ENCODE measurements at regions not wholly inside any gene's neighbourhood (a gene's known extent, or its start where the extent isn't known, plus 50 kb on each side); places are given as distances from the start of the nearest gene placed in this dataset.

- ATAC-seq (no peak), DNase-seq (no peak)
- Histone ChIP-seq H3K4me1 (no peaks in the 10 kb centered on the region), H3K36me3 (no peaks in the 10 kb centered on the region), H3K27ac (no peak overlapping the region), H3K4me3 (no peak overlapping the region), H3K27me3 (ENCODE audit: low read depth) (no peaks in the 10 kb centered on the region), H3K9me3 (no peaks in the 10 kb centered on the region)
- intact Hi-C loops (cut with DNase I), result no loop called here
- TF ChIP-seq CTCF (IDR thresholded peaks at IDR 0.05), result no peak
Observed at GRCh38 chr6:6973721-6974120, 134.0 kb upstream of the RREB1 start.

- no peak for TF ChIP-seq CTCF (IDR thresholded peaks at IDR 0.05)
- Histone ChIP-seq H3K27ac (no peak overlapping the region), H3K36me3 (no peaks in the 10 kb centered on the region), H3K27me3 (ENCODE audit: low read depth) (no peaks in the 10 kb centered on the region), H3K4me3 (no peak overlapping the region), H3K9me3 (no peaks in the 10 kb centered on the region), H3K4me1 (no peaks in the 10 kb centered on the region)
- DNase-seq (no peak), ATAC-seq (no peak)
- intact Hi-C loops (cut with DNase I), result no loop called here
Observed at GRCh38 chr6:6975459-6976111, 132.2 kb upstream of the RREB1 start.

GRCh38 chr6:6976193-6976592, 131.6 kb upstream of the RREB1 start:
- H3K4me3 ChIP-seq, result no peak overlapping the region
- no peaks in the 10 kb centered on the region for H3K4me1 ChIP-seq
- H3K27me3 ChIP-seq (ENCODE audit: low read depth), result no peaks in the 10 kb centered on the region
- H3K27ac ChIP-seq, result no peak overlapping the region
- H3K9me3 ChIP-seq, result no peaks in the 10 kb centered on the region
- no peaks in the 10 kb centered on the region for H3K36me3 ChIP-seq
- ATAC-seq, result no peak
- no peak for TF ChIP-seq CTCF (IDR thresholded peaks at IDR 0.05)
- DNase-seq, result no peak
- intact Hi-C loops (cut with DNase I), result no loop called here

DNA sequence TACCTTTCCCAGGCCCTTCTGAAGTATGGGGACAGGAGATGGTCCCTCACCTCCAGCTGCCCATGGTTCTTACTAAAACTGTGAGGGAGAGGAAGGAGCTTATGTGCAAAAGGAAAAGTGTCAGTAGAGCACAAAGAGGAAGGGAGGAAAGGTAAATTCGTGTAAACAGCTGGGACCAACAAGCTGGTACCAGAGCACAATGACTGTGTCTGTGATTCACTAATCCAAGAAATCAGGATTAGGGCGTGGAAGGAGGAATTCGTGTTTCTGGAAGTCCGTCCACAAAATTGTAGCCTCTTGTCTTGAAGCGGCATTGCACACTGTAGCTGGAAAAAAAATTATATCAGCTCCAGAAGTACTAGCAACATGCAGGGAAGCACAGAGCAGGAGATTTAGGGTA, 129.0 kb upstream of the RREB1 start:
- H3K4me3 ChIP-seq, result no peak overlapping the region
- no peak overlapping the region for H3K27ac ChIP-seq
- no peaks in the 10 kb centered on the region for H3K4me1 ChIP-seq
- DNase-seq (no peak), ATAC-seq (no peak)
- intact Hi-C loops (cut with DNase I), result no loop called here
- H3K36me3 ChIP-seq, result no peaks in the 10 kb centered on the region
- no peaks in the 10 kb centered on the region for H3K27me3 ChIP-seq (ENCODE audit: low read depth)
- H3K9me3 ChIP-seq, result no peaks in the 10 kb centered on the region
- TF ChIP-seq CTCF (IDR thresholded peaks at IDR 0.05), result no peak

DNA sequence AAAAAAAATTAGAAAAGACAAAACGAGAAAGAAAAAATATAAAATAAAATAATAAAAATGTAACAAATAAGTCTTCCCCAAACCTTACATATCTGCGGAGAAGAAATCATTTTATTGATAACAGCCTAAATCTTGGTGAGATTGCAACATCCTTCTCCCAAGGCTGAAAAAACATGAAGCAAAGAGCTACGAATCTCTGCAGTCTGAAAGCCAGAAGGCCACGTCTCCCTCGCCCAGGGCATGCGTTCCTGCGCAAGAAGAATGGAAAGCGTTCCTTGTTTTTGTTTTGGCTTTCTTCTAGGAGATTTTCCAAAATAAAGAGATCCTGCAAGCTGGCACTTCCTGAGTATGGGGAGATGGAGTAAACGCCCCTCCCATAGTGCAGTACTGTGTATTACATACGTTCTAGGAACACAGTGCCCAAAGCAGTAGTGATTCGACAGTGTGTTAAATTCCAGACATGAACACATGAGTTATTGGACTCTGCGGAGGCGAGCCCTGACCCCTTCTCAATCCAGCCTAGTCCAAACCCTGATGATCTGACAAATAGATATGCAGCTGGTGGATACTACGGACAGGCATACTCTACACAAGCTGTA, 126.7 kb upstream of the RREB1 start:
- intact Hi-C loops (cut with DNase I), result no loop called here
- no peaks in the 10 kb centered on the region for H3K9me3 ChIP-seq
- H3K36me3 ChIP-seq, result no peaks in the 10 kb centered on the region
- no peak overlapping the region for H3K27ac ChIP-seq
- no peak overlapping the region for H3K4me3 ChIP-seq
- TF ChIP-seq CTCF (IDR thresholded peaks at IDR 0.05), result no peak
- ATAC-seq, result no peak
- no peaks in the 10 kb centered on the region for H3K4me1 ChIP-seq
- H3K27me3 ChIP-seq (ENCODE audit: low read depth), result no peaks in the 10 kb centered on the region
- DNase-seq, result no peak
